Thyroid gland (tissue), 4 donors: ENCODE measurements at regions not wholly inside any gene's neighbourhood (a gene's known extent, or its start where the extent isn't known, plus 50 kb on each side); places are given as distances from the start of the nearest gene placed in this dataset.

Experiments used
- DNase-seq, 2 donors: peaks; one replicate each; pipeline ENCODE4 v3.0.0-alpha.2; 2019
- H3K27ac ChIP-seq, 3 donors: fragments of 200-600 bp; sonication (generic); 1 replicate in 2 of 3; 2 replicates in 1 of 3; pipeline ENCODE4 v1.5.1; 2016 to 2019; ENCODE audit warnings: mild to moderate bottlenecking in 1 of 3, moderate library complexity in 1 of 3
- H3K27me3 ChIP-seq: fragments of 200-600 bp; sonication (generic); one replicate; pipeline ENCODE4 v1.5.1; 2019
- H3K36me3 ChIP-seq, 2 donors: fragments of 200-600 bp; sonication (generic); one replicate each; pipeline ENCODE4 v1.5.1; 2016 to 2019
- H3K4me1 ChIP-seq, 2 donors: fragments of 200-600 bp; sonication (generic); one replicate each; pipeline ENCODE4 v1.5.1; 2017 to 2019
- H3K4me3 ChIP-seq, 3 donors: fragments of 200-600 bp; sonication (generic); replicated peaks in 1 of 3; 1 replicate in 2 of 3; 2 replicates in 1 of 3; pipeline ENCODE4 v1.5.1; 2016; ENCODE audit warnings: mild to moderate bottlenecking in 1 of 3
- H3K9me3 ChIP-seq: fragments of 200-600 bp; sonication (generic); one replicate; pipeline ENCODE4 v1.5.1; 2017
- POLR2A ChIP-seq, 2 donors: fragments of 450-650 bp; IDR thresholded peaks; one replicate each; pipeline ENCODE4 v1.6.1; 2017; ENCODE audit warnings: antibody characterized with exemption in 2 of 2, mild to moderate bottlenecking in 2 of 2, moderate library complexity in 1 of 2
- WGBS, 2 donors: methylation state at CpG; one replicate each; pipeline ENCODE4 v1.1.5; 2017; 5-methylcytosine and 5-hydroxymethylcytosine counted together
- intact Hi-C: fragments of 100-400 bp; cut with DNase I; formaldehyde crosslinking; loops from one replicate; pipeline ENCODE4 v1.15.1; 2023
- TF ChIP-seq, protein P1 (sequence below), 6 experiments: fragments of 200-600 bp in 3 of 6; fragments of 450-650 bp in 3 of 6; sonication (generic) in 3 of 6; IDR thresholded peaks; one replicate each; pipeline ENCODE4 v1.5.1; 2016 to 2019; ENCODE audit warnings: antibody characterized with exemption in 6 of 6, mild to moderate bottlenecking in 2 of 6, inconsistent platforms in 1 of 6, moderate library complexity in 1 of 6

DNA sequence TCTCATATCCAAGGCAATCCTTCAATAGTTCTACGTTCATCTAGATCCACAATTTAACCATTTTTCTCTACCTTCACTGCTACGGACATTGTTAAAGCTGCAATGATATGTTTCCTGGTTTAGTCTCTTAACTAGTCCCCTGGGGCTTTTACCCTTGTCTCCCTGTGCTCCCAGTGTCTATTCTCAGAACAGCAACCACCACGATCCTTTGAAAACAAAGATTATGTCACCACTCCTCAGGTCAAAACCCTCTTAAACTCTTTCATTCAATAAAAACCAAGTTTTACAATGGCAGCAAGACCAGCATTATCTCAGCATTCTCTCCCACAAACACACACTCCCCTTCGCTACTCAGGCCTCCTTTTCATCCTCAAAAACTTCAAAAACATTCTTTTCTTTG is 298.2 kb upstream of the CHST9 start:
- Histone ChIP-seq H3K36me3 (no peaks in the 10 kb centered on the region), H3K4me3 (no peak overlapping the region), H3K27ac (no peak overlapping the region), H3K4me1 (no peaks in the 10 kb centered on the region), H3K27me3 (no peaks in the 10 kb centered on the region), H3K9me3 (no peaks in the 10 kb centered on the region)
- TF ChIP-seq POLR2A (IDR thresholded peaks at IDR 0.05): no peak
- TF ChIP-seq, protein P1, sequence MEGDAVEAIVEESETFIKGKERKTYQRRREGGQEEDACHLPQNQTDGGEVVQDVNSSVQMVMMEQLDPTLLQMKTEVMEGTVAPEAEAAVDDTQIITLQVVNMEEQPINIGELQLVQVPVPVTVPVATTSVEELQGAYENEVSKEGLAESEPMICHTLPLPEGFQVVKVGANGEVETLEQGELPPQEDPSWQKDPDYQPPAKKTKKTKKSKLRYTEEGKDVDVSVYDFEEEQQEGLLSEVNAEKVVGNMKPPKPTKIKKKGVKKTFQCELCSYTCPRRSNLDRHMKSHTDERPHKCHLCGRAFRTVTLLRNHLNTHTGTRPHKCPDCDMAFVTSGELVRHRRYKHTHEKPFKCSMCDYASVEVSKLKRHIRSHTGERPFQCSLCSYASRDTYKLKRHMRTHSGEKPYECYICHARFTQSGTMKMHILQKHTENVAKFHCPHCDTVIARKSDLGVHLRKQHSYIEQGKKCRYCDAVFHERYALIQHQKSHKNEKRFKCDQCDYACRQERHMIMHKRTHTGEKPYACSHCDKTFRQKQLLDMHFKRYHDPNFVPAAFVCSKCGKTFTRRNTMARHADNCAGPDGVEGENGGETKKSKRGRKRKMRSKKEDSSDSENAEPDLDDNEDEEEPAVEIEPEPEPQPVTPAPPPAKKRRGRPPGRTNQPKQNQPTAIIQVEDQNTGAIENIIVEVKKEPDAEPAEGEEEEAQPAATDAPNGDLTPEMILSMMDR (IDR thresholded peaks at IDR 0.05): no peak
- intact Hi-C loops: no loop called here
- WGBS, 2 donors: 52 to 53% methylated on average over 4 of the region's 4 CpGs
- no peak for DNase-seq

DNA sequence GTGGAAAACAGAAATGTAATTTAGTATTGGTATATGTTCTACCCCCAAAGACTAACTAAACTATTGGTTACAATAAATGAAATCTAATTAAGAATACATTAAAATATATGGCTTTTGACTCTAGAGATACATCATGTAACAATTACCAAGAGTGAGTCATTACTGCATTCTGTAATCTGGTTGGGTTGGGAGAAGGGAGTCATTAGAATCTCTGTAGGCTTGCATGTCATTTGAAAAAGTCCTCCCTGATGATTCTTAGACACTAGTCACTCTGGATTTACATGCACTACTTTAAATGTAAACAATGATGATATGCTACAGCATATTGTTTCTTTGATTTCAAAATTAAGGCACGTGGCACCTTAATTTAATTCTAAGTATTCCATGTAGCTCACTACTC is 293.4 kb upstream of the CHST9 start:
- no peak for TF ChIP-seq POLR2A (IDR thresholded peaks at IDR 0.05)
- TF ChIP-seq, protein P1 (IDR thresholded peaks at IDR 0.05): no peak
- intact Hi-C loops: no loop called here
- Histone ChIP-seq H3K4me1 (no peaks in the 10 kb centered on the region), H3K27ac (no peak overlapping the region), H3K36me3 (no peaks in the 10 kb centered on the region), H3K4me3 (no peak overlapping the region), H3K9me3 (no peaks in the 10 kb centered on the region), H3K27me3 (no peaks in the 10 kb centered on the region)
- WGBS, 2 donors: 0% methylated on average over 1 of the region's 1 CpG
- DNase-seq: no peak

DNA sequence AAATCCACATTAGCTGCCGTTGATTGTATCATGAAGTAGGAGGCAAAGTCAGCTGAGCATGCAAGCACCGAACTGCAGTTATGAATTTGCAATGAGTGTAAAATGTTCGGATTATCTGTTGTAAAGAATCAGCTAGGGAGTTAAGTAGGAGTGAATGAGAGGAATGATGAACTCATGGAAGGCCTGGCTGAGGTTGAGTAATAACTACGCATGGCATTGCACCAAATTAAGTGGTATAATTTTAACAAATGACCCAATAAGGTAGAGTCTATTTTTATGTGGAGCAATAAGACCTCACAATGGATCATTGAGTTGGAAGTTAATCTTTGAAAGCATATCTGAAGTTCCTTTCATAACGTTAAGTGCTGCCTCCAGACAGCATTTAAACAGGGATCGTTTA is 288.2 kb upstream of the CHST9 start:
- WGBS, 2 donors: 80 to 86% methylated on average over 6 of the region's 6 CpGs
- Histone ChIP-seq H3K9me3 (no peaks in the 10 kb centered on the region), H3K4me1 (no peaks in the 10 kb centered on the region), H3K36me3 (no peaks in the 10 kb centered on the region), H3K27me3 (no peaks in the 10 kb centered on the region), H3K4me3 (no peak overlapping the region), H3K27ac (no peak overlapping the region)
- intact Hi-C loops: no loop called here
- no peak for TF ChIP-seq POLR2A (IDR thresholded peaks at IDR 0.05)
- TF ChIP-seq, protein P1 (IDR thresholded peaks at IDR 0.05): no peak
- no peak for DNase-seq

DNA sequence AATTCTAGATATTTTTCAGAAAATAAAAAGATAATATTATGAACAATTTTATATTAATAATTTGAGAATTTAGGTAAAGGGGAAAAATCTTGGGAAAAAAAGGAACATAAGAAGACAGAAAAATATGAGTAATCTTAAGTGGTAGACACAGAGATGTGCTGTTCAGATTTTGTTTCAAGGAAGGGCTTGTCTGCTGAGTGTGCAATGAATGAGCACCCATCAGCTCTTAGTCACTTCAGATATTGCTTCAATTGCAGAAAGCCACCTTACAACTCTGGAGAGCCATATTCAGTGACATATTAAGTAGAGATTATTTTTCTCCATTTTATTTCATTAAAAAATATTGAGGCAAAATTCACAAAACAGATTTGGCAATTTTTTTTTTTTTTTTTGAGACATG is 282.0 kb upstream of the CHST9 start:
- no peaks in the 10 kb centered on the region for H3K9me3 ChIP-seq
- intact Hi-C loops: no loop called here
- no peak overlapping the region for H3K27ac ChIP-seq
- no peak for DNase-seq
- no peaks in the 10 kb centered on the region for H3K4me1 ChIP-seq
- H3K36me3 ChIP-seq: no peaks in the 10 kb centered on the region
- no peak overlapping the region for H3K4me3 ChIP-seq
- TF ChIP-seq POLR2A (IDR thresholded peaks at IDR 0.05): no peak
- TF ChIP-seq, protein P1 (IDR thresholded peaks at IDR 0.05): no peak
- no peaks in the 10 kb centered on the region for H3K27me3 ChIP-seq

DNA sequence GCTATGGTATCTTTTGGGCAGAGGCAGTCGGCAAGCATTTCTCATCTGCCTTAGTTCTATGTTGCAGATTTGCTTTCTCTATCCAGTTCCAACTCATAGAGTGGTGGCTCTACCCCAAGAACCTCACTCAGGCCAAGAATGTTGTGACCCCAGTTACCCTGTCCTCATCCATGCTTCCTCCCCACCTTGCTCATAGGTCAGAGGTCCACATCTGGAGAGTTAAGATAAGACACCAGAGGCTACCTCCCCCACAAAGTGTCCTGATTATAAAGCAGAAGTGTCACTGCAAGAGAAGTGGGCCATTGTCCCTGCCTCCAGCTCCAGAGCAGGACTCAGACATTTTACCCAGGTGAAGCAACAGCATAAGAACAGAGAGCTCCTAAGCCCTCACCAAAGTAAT is 276.8 kb upstream of the CHST9 start:
- no peak for TF ChIP-seq POLR2A (IDR thresholded peaks at IDR 0.05)
- TF ChIP-seq, protein P1 (IDR thresholded peaks at IDR 0.05): no peak
- intact Hi-C loops: no loop called here
- Histone ChIP-seq H3K9me3 (no peaks in the 10 kb centered on the region), H3K4me1 (no peaks in the 10 kb centered on the region), H3K27ac (no peak overlapping the region), H3K4me3 (no peak overlapping the region), H3K27me3 (no peaks in the 10 kb centered on the region), H3K36me3 (no peaks in the 10 kb centered on the region)
- WGBS, 2 donors: 78 to 83% methylated on average over 1 of the region's 1 CpG
- DNase-seq: no peak
